ENCODE measurements at regions not wholly inside any gene's neighbourhood (a gene's known extent, or its start where the extent isn't known, plus 50 kb on each side); places are given as distances from the start of the nearest gene placed in this dataset.

- TF ChIP-seq CTCF (IDR thresholded peaks at IDR 0.05), result no peak
- no peak for TF ChIP-seq POLR2AphosphoS5 (IDR thresholded peaks at IDR 0.05)
- no peak for TF ChIP-seq POLR2A (IDR thresholded peaks at IDR 0.05)
These were observed 550.3 kb downstream of the QKI start for GRCh38 chr6:163964789-163965188.
